ENCODE measurements at regions not wholly inside any gene's neighbourhood (a gene's known extent, or its start where the extent isn't known, plus 50 kb on each side); places are given as distances from the start of the nearest gene placed in this dataset.

DNA sequence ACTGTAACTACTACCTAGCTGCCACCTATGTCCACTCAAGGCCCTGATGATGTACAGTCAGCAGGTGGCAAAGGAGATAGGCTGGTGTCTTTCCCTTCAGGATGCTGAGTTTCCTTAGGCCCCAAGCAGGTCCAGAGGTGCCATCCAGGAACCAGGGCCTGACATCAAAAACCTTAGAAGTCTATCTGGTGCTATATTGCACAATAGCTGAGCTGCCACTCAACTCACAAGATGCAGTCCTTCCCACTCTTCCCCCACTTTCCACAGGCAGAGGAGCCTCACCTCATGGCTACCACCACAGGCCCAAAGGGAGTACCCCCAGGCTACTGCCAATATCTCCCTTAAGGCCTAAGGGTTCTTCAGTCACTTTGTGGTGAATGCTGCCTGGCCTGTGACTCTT is 83.9 kb upstream of the ZNF827 start:
- TF ChIP-seq, protein P1, sequence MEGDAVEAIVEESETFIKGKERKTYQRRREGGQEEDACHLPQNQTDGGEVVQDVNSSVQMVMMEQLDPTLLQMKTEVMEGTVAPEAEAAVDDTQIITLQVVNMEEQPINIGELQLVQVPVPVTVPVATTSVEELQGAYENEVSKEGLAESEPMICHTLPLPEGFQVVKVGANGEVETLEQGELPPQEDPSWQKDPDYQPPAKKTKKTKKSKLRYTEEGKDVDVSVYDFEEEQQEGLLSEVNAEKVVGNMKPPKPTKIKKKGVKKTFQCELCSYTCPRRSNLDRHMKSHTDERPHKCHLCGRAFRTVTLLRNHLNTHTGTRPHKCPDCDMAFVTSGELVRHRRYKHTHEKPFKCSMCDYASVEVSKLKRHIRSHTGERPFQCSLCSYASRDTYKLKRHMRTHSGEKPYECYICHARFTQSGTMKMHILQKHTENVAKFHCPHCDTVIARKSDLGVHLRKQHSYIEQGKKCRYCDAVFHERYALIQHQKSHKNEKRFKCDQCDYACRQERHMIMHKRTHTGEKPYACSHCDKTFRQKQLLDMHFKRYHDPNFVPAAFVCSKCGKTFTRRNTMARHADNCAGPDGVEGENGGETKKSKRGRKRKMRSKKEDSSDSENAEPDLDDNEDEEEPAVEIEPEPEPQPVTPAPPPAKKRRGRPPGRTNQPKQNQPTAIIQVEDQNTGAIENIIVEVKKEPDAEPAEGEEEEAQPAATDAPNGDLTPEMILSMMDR (IDR thresholded peaks at IDR 0.05 in 4 of 5, conservative IDR thresholded peaks at IDR 0.05 in 1 of 5): no peak
- TF ChIP-seq POLR2A (IDR thresholded peaks at IDR 0.05): no peak
